Mesendoderm (in vitro differentiated cells): ENCODE measurements at regions not wholly inside any gene's neighbourhood (a gene's known extent, or its start where the extent isn't known, plus 50 kb on each side); places are given as distances from the start of the nearest gene placed in this dataset.
"Not testable (repeated sequence)": the region's sequence is repeated elsewhere in the genome, so short reads cannot be mapped to it uniquely, and the experiment has no call there.

ENCODE experiments used
- DNase-seq: peaks from one replicate; pipeline ENCODE4 v3.0.0; 2013
- H2AK5ac ChIP-seq: 2 replicates; pipeline ENCODE4 v1.6.1; 2013; ENCODE audit warnings: low read length, inconsistent platforms
- H2BK120ac ChIP-seq: 2 replicates; pipeline ENCODE4 v1.6.1; 2013; ENCODE audit warnings: low read depth, mild to moderate bottlenecking, low read length, moderate library complexity, mixed read lengths
- H2BK15ac ChIP-seq: replicated peaks from 2 replicates; pipeline ENCODE4 v1.6.1; 2013; ENCODE audit warnings: low read depth, mild to moderate bottlenecking, moderate library complexity
- H2BK5ac ChIP-seq: 2 replicates; pipeline ENCODE4 v1.6.1; 2013; ENCODE audit warnings: low read length, inconsistent platforms
- H3K18ac ChIP-seq: 2 replicates; pipeline ENCODE4 v1.6.1; 2013; ENCODE audit warnings: mild to moderate bottlenecking, low read length, mixed read lengths
- H3K23ac ChIP-seq: one replicate; pipeline ENCODE4 v1.6.1; 2013; ENCODE audit warnings: low read length
- H3K27ac ChIP-seq: 2 replicates; pipeline ENCODE4 v1.5.1; 2013; ENCODE audit warnings: low read depth, mild to moderate bottlenecking, inconsistent platforms, low read length, moderate library complexity
- H3K27me3 ChIP-seq: 2 replicates; pipeline ENCODE4 v1.6.1; 2013; ENCODE audit warnings: low read length, control low read depth, mild to moderate bottlenecking, inconsistent platforms; ENCODE audit not compliant: insufficient read depth, poor library complexity
- H3K36me3 ChIP-seq: 2 replicates; pipeline ENCODE4 v1.6.1; 2013; ENCODE audit warnings: low read length, inconsistent platforms; ENCODE audit not compliant: control insufficient read depth, insufficient read depth
- H3K4ac ChIP-seq: one replicate; pipeline ENCODE4 v1.6.1; 2013; ENCODE audit warnings: low read depth, mild to moderate bottlenecking, low read length, moderate library complexity
- H3K4me1 ChIP-seq: 2 replicates; pipeline ENCODE4 v1.6.1; 2013; ENCODE audit warnings: low read depth, low read length, inconsistent platforms; ENCODE audit not compliant: control insufficient read depth
- H3K4me2 ChIP-seq: 2 replicates; pipeline ENCODE4 v1.6.1; 2013; ENCODE audit warnings: low read length
- H3K4me3 ChIP-seq: 2 replicates; pipeline ENCODE4 v1.5.1; 2013; ENCODE audit warnings: mild to moderate bottlenecking, low read length
- H3K56ac ChIP-seq: one replicate; pipeline ENCODE4 v1.6.1; 2013; ENCODE audit warnings: low read length
- H3K79me1 ChIP-seq: 2 replicates; pipeline ENCODE4 v1.6.1; 2013; ENCODE audit warnings: low read length, inconsistent platforms
- H3K79me2 ChIP-seq: 2 replicates; pipeline ENCODE4 v1.6.1; 2013; ENCODE audit warnings: mild to moderate bottlenecking, low read length; ENCODE audit not compliant: control insufficient read depth, insufficient read depth
- H3K9ac ChIP-seq: 2 replicates; pipeline ENCODE4 v1.6.1; 2013; ENCODE audit warnings: low read length, inconsistent platforms
- H4K5ac ChIP-seq: one replicate; pipeline ENCODE4 v1.6.1; 2013; ENCODE audit warnings: low read length
- H4K8ac ChIP-seq: one replicate; pipeline ENCODE4 v1.6.1; 2013; ENCODE audit warnings: low read depth, mild to moderate bottlenecking, control low read depth, low read length, moderate library complexity
- WGBS: extraction: QIAGEN DNeasy Blood & Tissue Kit; methylation state at CpG from one replicate; pipeline ENCODE4 v1.1.7; 2013; ENCODE audit warnings: low lambda C conversion rate, missing lambda C conversion rate; ENCODE audit not compliant: insufficient coverage; ENCODE audit errors: extremely low coverage; 5-methylcytosine and 5-hydroxymethylcytosine counted together

- Histone ChIP-seq H3K4me1 (no peaks in the 10 kb centered on the region), H3K4ac (no peak overlapping the region), H3K79me2 (no peaks in the 10 kb centered on the region), H2BK5ac (no peak overlapping the region), H4K8ac (no peak overlapping the region), H3K18ac (no peak overlapping the region), H3K79me1 (no peaks in the 10 kb centered on the region), H2BK15ac (no peak overlapping the region), H2AK5ac (no peak overlapping the region), H3K36me3 (no peaks in the 10 kb centered on the region), H3K27ac (no peak overlapping the region), H3K4me2 (no peak overlapping the region), H3K23ac (no peak overlapping the region), H3K4me3 (no peak overlapping the region), H4K5ac (no peak overlapping the region), H3K27me3 (no peaks in the 10 kb centered on the region), H3K9ac (no peak overlapping the region), H2BK120ac (no peak overlapping the region), H3K56ac (no peak overlapping the region)
- no peak for DNase-seq
These were observed 471.8 kb upstream of the ACO1 start for GRCh38 chr9:31912636-31913035.

GRCh38 chr9:31916591-31917241 is 467.7 kb upstream of the ACO1 start:
- peak; percentile 71 for DNase-seq
- no peaks in the 10 kb centered on the region for H3K79me2 ChIP-seq
- no peak overlapping the region for H4K5ac ChIP-seq
- WGBS = no CpG with 5 or more reads among the region's 2 CpGs
- H3K27ac ChIP-seq = no peak overlapping the region
- H2BK5ac ChIP-seq = no peak overlapping the region
- H3K56ac ChIP-seq = no peak overlapping the region
- no peak overlapping the region for H3K4me3 ChIP-seq
- H3K4me1 ChIP-seq = no peaks in the 10 kb centered on the region
- H3K4ac ChIP-seq = no peak overlapping the region
- no peak overlapping the region for H3K9ac ChIP-seq
- no peaks in the 10 kb centered on the region for H3K79me1 ChIP-seq
- H2BK15ac ChIP-seq = no peak overlapping the region
- H2AK5ac ChIP-seq = no peak overlapping the region
- H3K27me3 ChIP-seq = no peaks in the 10 kb centered on the region
- H3K36me3 ChIP-seq = no peaks in the 10 kb centered on the region
- no peak overlapping the region for H2BK120ac ChIP-seq
- no peak overlapping the region for H3K18ac ChIP-seq
- no peak overlapping the region for H3K4me2 ChIP-seq
- no peak overlapping the region for H4K8ac ChIP-seq
- H3K23ac ChIP-seq = no peak overlapping the region

- not testable (repeated sequence) for H3K9ac ChIP-seq, H2BK5ac ChIP-seq, H3K79me2 ChIP-seq, H2AK5ac ChIP-seq, H3K36me3 ChIP-seq, H3K56ac ChIP-seq, H3K27ac ChIP-seq, DNase-seq, H4K5ac ChIP-seq, H2BK15ac ChIP-seq, H4K8ac ChIP-seq, H3K79me1 ChIP-seq, H3K27me3 ChIP-seq, H2BK120ac ChIP-seq, H3K4me3 ChIP-seq, H3K23ac ChIP-seq, H3K4ac ChIP-seq, H3K4me2 ChIP-seq, H3K18ac ChIP-seq, H3K4me1 ChIP-seq
- no CpG with 5 or more reads among the region's 13 CpGs for WGBS
These were observed 446.7 kb upstream of the ACO1 start for GRCh38 chr9:31937737-31938136.

- no peak overlapping the region for H3K9ac ChIP-seq
- H3K4me1 ChIP-seq = no peaks in the 10 kb centered on the region
- no peaks in the 10 kb centered on the region for H3K27me3 ChIP-seq
- no peak overlapping the region for H2AK5ac ChIP-seq
- no peaks in the 10 kb centered on the region for H3K79me2 ChIP-seq
- H4K5ac ChIP-seq = no peak overlapping the region
- H3K23ac ChIP-seq = no peak overlapping the region
- H3K79me1 ChIP-seq = no peaks in the 10 kb centered on the region
- WGBS = no CpG with 5 or more reads among the region's 1 CpG
- DNase-seq = peak; percentile 15
- H4K8ac ChIP-seq = no peak overlapping the region
- H3K27ac ChIP-seq = no peak overlapping the region
- no peak overlapping the region for H3K18ac ChIP-seq
- H2BK120ac ChIP-seq = no peak overlapping the region
- no peak overlapping the region for H3K4me2 ChIP-seq
- H3K36me3 ChIP-seq = no peaks in the 10 kb centered on the region
- no peak overlapping the region for H3K4me3 ChIP-seq
- no peak overlapping the region for H2BK15ac ChIP-seq
- no peak overlapping the region for H3K4ac ChIP-seq
- H3K56ac ChIP-seq = no peak overlapping the region
- no peak overlapping the region for H2BK5ac ChIP-seq
These were observed 433.7 kb upstream of the ACO1 start for GRCh38 chr9:31950756-31951155.

- DNase-seq = no peak
- Histone ChIP-seq H2BK120ac (no peak overlapping the region), H3K23ac (no peak overlapping the region), H3K18ac (no peak overlapping the region), H3K79me1 (no peaks in the 10 kb centered on the region), H3K27ac (no peak overlapping the region), H3K4me1 (no peaks in the 10 kb centered on the region), H4K5ac (no peak overlapping the region), H2AK5ac (no peak overlapping the region), H3K4ac (no peak overlapping the region), H3K79me2 (no peaks in the 10 kb centered on the region), H2BK5ac (no peak overlapping the region), H3K36me3 (no peaks in the 10 kb centered on the region), H3K56ac (no peak overlapping the region), H3K4me3 (no peak overlapping the region), H3K4me2 (no peak overlapping the region), H2BK15ac (no peak overlapping the region), H4K8ac (no peak overlapping the region), H3K9ac (no peak overlapping the region), H3K27me3 (no peaks in the 10 kb centered on the region)
- no CpG with 5 or more reads among the region's 1 CpG for WGBS
These were observed 425.9 kb upstream of the ACO1 start for GRCh38 chr9:31958572-31958971.

GRCh38 chr9:31969552-31969951 is 414.9 kb upstream of the ACO1 start:
- no peak overlapping the region for H3K9ac ChIP-seq
- H2BK5ac ChIP-seq = no peak overlapping the region
- H3K79me1 ChIP-seq = no peaks in the 10 kb centered on the region
- no peak overlapping the region for H3K23ac ChIP-seq
- H3K79me2 ChIP-seq = no peaks in the 10 kb centered on the region
- no peaks in the 10 kb centered on the region for H3K36me3 ChIP-seq
- H4K5ac ChIP-seq = no peak overlapping the region
- no peak overlapping the region for H2AK5ac ChIP-seq
- H3K18ac ChIP-seq = no peak overlapping the region
- no peak overlapping the region for H4K8ac ChIP-seq
- no peak overlapping the region for H3K56ac ChIP-seq
- H2BK15ac ChIP-seq = no peak overlapping the region
- H3K4me1 ChIP-seq = no peaks in the 10 kb centered on the region
- H2BK120ac ChIP-seq = no peak overlapping the region
- H3K27me3 ChIP-seq = no peaks in the 10 kb centered on the region
- H3K27ac ChIP-seq = no peak overlapping the region
- H3K4ac ChIP-seq = no peak overlapping the region
- H3K4me2 ChIP-seq = no peak overlapping the region
- no peak overlapping the region for H3K4me3 ChIP-seq
- no CpG with 5 or more reads among the region's 2 CpGs for WGBS
- no peak for DNase-seq
